ENCODE measurements at regions not wholly inside any gene's neighbourhood (a gene's known extent, or its start where the extent isn't known, plus 50 kb on each side); places are given as distances from the start of the nearest gene placed in this dataset.

GRCh38 chr13:59352600-59352999, 811.1 kb downstream of the DIAPH3 start:
- TF ChIP-seq POLR2A (IDR thresholded peaks at IDR 0.05) (no peak), CTCF (IDR thresholded peaks at IDR 0.05) (no peak)

All from sigmoid colon (tissue), 3 donors.